Activated CD8-positive, alpha-beta T cell treated with anti-CD3 and anti-CD28 coated beads for 36 hours (primary cell): ENCODE measurements at regions not wholly inside any gene's neighbourhood (a gene's known extent, or its start where the extent isn't known, plus 50 kb on each side); places are given as distances from the start of the nearest gene placed in this dataset.

ENCODE experiments used
- ATAC-seq: fragments of 200-7000 bp; cut with Tn5 transposase; one replicate; pipeline ENCODE4 v1.10.0; 2021; ENCODE audit warnings: mild to moderate bottlenecking, moderate library complexity
- CTCF ChIA-PET: fragments of 350-600 bp; sonication (Branson Sonifier 250); formaldehyde crosslinking; loops from one replicate; lab custom pipeline; 2021; ENCODE audit warnings: antibody characterized with exemption; lab: Charles Lee
- POLR2A ChIA-PET: fragments of 350-600 bp; sonication (Branson Sonifier 250); formaldehyde crosslinking; loops from one replicate; lab custom pipeline; 2021; ENCODE audit warnings: antibody characterized with exemption; lab: Charles Lee
- DNase-seq: peaks from one replicate; pipeline ENCODE4 v3.0.0-alpha.2; 2020
- H3K27ac Mint-ChIP-seq: one replicate; pipeline ENCODE4 v1.8.0; 2021; ENCODE audit warnings: mild to moderate bottlenecking, mixed read lengths
- H3K27me3 Mint-ChIP-seq: one replicate; pipeline ENCODE4 v1.8.0; 2021; ENCODE audit warnings: mixed read lengths
- H3K36me3 Mint-ChIP-seq: one replicate; pipeline ENCODE4 v1.8.0; 2021; ENCODE audit warnings: low read depth, mixed read lengths
- H3K4me1 Mint-ChIP-seq: one replicate; pipeline ENCODE4 v1.8.0; 2021; ENCODE audit warnings: low read depth, mixed read lengths
- H3K4me3 Mint-ChIP-seq: one replicate; pipeline ENCODE4 v1.8.0; 2021; ENCODE audit warnings: mild to moderate bottlenecking, moderate library complexity, mixed read lengths
- H3K9me3 Mint-ChIP-seq: one replicate; pipeline ENCODE4 v1.8.0; 2021; ENCODE audit warnings: mixed read lengths
- intact Hi-C: fragments of 100-400 bp; cut with micrococcal nuclease; formaldehyde crosslinking; loops from one replicate; pipeline ENCODE4 v1.10.0; 2022
- TF ChIP-seq, protein P1 (sequence below): fragments of 200-600 bp; IDR thresholded peaks from one replicate; pipeline ENCODE4 v1.8.0; 2022; ENCODE audit warnings: antibody characterized with exemption, mild to moderate bottlenecking

DNA sequence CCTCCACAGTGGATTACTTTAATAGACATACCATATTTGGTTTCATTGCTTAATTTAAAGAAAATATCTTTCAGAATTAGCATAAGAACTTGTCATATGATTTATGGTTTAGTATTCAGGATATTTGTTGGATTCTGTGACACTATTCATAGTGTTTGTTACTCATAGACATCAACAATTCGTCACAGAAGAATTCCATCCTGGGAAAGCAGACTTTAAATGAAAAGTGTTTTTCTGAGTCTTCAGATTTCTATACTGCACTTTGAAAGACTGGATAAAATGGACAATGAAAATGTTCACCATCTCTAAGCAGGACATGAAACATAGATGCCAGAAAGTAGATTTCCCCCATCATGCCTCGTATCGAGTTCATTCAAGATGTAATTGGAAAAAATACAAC, 435.6 kb upstream of the ONECUT1 start:
- ATAC-seq, result no peak
- no peak for DNase-seq

DNA sequence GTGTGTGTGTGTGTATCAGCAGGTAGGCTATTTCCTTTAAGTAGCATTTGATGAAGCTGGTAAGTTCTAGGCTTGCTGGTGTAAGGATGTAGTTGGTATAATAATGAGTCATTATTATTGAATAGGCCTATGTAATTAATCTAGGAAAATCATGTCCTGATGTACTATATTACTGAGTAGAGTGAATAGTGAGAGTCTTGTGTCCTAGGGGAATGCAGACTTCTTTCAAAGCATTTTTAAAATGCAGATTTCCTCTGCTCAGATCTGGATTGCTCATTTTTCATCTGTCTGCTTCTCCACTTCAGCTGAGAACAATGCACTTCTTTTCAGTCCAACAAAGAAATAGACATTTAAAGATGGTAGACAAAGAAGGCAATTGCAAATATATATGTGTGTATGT, 434.2 kb upstream of the ONECUT1 start:
- ATAC-seq (no peak), DNase-seq (no peak)
- H3K36me3 Mint-ChIP-seq, result no peaks in the 10 kb centered on the region
- no peaks in the 10 kb centered on the region for H3K4me1 Mint-ChIP-seq
- CTCF ChIA-PET, result no interaction called here
- no peaks in the 10 kb centered on the region for H3K9me3 Mint-ChIP-seq
- no peaks in the 10 kb centered on the region for H3K27me3 Mint-ChIP-seq
- no peak overlapping the region for H3K4me3 Mint-ChIP-seq
- intact Hi-C loops, result no loop called here
- POLR2A ChIA-PET, result no interaction called here
- no peak overlapping the region for H3K27ac Mint-ChIP-seq
- TF ChIP-seq, protein P1, sequence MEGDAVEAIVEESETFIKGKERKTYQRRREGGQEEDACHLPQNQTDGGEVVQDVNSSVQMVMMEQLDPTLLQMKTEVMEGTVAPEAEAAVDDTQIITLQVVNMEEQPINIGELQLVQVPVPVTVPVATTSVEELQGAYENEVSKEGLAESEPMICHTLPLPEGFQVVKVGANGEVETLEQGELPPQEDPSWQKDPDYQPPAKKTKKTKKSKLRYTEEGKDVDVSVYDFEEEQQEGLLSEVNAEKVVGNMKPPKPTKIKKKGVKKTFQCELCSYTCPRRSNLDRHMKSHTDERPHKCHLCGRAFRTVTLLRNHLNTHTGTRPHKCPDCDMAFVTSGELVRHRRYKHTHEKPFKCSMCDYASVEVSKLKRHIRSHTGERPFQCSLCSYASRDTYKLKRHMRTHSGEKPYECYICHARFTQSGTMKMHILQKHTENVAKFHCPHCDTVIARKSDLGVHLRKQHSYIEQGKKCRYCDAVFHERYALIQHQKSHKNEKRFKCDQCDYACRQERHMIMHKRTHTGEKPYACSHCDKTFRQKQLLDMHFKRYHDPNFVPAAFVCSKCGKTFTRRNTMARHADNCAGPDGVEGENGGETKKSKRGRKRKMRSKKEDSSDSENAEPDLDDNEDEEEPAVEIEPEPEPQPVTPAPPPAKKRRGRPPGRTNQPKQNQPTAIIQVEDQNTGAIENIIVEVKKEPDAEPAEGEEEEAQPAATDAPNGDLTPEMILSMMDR, result no peak

More for the DNA sequence above, 435.6 kb upstream of the ONECUT1 start:
- H3K4me3 Mint-ChIP-seq, result no peak overlapping the region
- TF ChIP-seq, protein P1, result no peak
- no peak overlapping the region for H3K27ac Mint-ChIP-seq
- ChIA-PET CTCF (no interaction called here), POLR2A (no interaction called here)
- intact Hi-C loops, result no loop called here
- no peaks in the 10 kb centered on the region for H3K36me3 Mint-ChIP-seq
- H3K9me3 Mint-ChIP-seq, result no peaks in the 10 kb centered on the region
- H3K4me1 Mint-ChIP-seq, result no peaks in the 10 kb centered on the region
- no peaks in the 10 kb centered on the region for H3K27me3 Mint-ChIP-seq

DNA sequence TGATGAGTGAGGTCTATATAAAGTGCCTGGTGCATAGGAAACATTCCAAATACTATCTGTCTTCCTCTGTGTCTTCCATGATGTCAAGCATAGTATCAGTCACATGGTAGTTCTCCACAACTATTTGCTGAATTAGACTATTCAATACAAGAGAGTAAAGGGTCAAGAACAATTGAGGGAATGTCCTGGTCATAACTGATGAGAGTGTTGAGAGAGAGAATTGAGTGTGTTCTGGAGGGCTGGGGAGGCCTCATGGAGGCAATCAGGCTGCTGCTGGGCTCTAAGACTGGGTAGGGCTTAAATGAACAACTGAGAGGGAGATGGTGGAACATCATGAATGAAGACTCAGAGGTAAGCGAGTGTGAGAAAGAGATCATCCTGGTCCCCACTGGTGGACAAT, 433.7 kb upstream of the ONECUT1 start:
- no peaks in the 10 kb centered on the region for H3K4me1 Mint-ChIP-seq
- ATAC-seq (no peak), DNase-seq (no peak)
- no peak overlapping the region for H3K27ac Mint-ChIP-seq
- no peak overlapping the region for H3K4me3 Mint-ChIP-seq
- TF ChIP-seq, protein P1, result no peak
- intact Hi-C loops, result no loop called here
- no peaks in the 10 kb centered on the region for H3K36me3 Mint-ChIP-seq
- no peaks in the 10 kb centered on the region for H3K9me3 Mint-ChIP-seq
- POLR2A ChIA-PET, result no interaction called here
- CTCF ChIA-PET, result no interaction called here
- H3K27me3 Mint-ChIP-seq, result no peaks in the 10 kb centered on the region

DNA sequence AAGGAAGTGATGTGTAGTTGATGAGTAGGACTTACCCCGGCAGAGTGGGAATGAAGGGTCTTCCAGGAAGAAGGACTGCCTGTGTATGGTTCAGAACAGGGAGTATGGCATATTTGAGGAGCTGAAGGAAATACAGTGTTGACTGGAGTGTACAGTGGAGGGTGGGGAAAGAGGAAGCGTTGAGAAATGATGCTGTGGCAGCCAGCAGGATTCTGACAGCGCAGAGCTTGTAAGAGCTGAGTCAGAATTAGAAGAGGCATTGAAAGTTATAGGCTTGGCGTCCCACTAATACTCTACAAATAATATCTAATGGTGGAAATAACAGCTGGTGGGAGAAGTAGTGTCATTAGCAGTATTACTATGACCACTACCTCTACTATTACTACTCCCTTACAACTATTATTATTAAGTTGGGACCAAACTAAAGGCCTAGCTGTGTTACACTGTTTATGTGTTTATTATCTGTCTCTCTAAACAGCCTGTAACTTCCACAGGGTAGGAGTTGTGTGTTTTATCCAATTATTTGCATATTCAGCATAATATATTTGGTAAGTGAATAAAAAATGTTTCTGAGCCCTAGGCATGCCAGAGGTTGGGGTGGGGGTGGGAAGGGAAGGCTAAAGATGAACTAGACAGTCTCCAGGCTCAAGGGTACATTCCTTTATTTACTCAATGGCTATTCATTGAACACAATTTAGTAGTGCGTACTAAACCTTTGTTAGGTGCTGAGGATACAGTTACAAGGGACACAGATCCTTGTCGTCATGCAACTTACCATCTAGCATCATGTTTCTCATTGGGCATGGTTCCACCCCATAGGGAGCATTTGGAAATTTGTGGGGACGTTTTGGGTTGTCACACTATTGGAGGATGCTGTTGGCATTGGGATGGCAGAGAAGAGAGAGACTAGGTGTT, 428.8 kb upstream of the ONECUT1 start:
- Mint-ChIP-seq H3K27me3 (peaks cover 2% of the 10 kb centered on the region), H3K4me1 (no peaks in the 10 kb centered on the region), H3K4me3 (no peak overlapping the region), H3K27ac (no peak overlapping the region), H3K36me3 (no peaks in the 10 kb centered on the region), H3K9me3 (no peaks in the 10 kb centered on the region)
- intact Hi-C loops, result no loop called here
- no peak for DNase-seq
- ATAC-seq, result no peak
- TF ChIP-seq, protein P1, result no peak
- POLR2A ChIA-PET, result no interaction called here
- CTCF ChIA-PET, result no interaction called here

DNA sequence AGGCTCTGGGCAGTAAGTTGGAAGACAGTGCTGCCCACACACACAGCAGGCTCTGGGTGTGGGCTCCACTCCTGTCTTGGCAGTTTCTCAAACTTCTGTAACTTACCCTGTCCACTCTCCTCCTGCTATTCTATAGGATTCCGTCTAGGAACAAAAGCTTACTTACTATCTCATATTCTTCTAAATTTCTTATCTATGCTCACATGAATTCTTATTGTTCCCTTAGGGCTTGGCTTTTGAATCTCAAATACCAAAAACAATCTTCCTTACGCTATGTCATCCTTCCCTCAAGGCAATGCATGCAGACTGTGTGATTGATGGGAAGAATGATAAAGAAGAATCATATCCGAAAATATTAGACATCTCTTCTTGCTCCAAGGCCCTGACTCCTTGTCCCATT, 425.9 kb upstream of the ONECUT1 start:
- Mint-ChIP-seq H3K27ac (no peak overlapping the region), H3K9me3 (no peaks in the 10 kb centered on the region), H3K27me3 (peaks cover 2% of the 10 kb centered on the region), H3K36me3 (no peaks in the 10 kb centered on the region), H3K4me3 (no peak overlapping the region), H3K4me1 (no peaks in the 10 kb centered on the region)
- ATAC-seq (no peak), DNase-seq (no peak)
- intact Hi-C loops, result no loop called here
- ChIA-PET POLR2A (no interaction called here), CTCF (no interaction called here)
- TF ChIP-seq, protein P1, result no peak
